ENCODE measurements at regions not wholly inside any gene's neighbourhood (a gene's known extent, or its start where the extent isn't known, plus 50 kb on each side); places are given as distances from the start of the nearest gene placed in this dataset.

- TF ChIP-seq, protein P1, sequence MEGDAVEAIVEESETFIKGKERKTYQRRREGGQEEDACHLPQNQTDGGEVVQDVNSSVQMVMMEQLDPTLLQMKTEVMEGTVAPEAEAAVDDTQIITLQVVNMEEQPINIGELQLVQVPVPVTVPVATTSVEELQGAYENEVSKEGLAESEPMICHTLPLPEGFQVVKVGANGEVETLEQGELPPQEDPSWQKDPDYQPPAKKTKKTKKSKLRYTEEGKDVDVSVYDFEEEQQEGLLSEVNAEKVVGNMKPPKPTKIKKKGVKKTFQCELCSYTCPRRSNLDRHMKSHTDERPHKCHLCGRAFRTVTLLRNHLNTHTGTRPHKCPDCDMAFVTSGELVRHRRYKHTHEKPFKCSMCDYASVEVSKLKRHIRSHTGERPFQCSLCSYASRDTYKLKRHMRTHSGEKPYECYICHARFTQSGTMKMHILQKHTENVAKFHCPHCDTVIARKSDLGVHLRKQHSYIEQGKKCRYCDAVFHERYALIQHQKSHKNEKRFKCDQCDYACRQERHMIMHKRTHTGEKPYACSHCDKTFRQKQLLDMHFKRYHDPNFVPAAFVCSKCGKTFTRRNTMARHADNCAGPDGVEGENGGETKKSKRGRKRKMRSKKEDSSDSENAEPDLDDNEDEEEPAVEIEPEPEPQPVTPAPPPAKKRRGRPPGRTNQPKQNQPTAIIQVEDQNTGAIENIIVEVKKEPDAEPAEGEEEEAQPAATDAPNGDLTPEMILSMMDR (conservative IDR thresholded peaks at IDR 0.05) = no peak
- no peak for TF ChIP-seq ZFX (IDR thresholded peaks at IDR 0.05)
Measured at GRCh38 chr13:86892330-86892729, 778.8 kb upstream of the SLITRK5 start.
